RWPE2 (cell line): ENCODE measurements at regions not wholly inside any gene's neighbourhood (a gene's known extent, or its start where the extent isn't known, plus 50 kb on each side); places are given as distances from the start of the nearest gene placed in this dataset.

Experiments
- ATAC-seq: fragments of 200-7000 bp; cut with Tn5 transposase; 3 replicates; pipeline ENCODE4 v1.9.1; 2021; ENCODE audit warnings: low read depth
- DNase-seq: peaks from one replicate; pipeline ENCODE4 v3.0.0-alpha.2; 2020; ENCODE audit warnings: low spot score
- H3K27ac ChIP-seq: fragments of 450-650 bp; 2 replicates; pipeline ENCODE4 v1.5.1; 2017; ENCODE audit warnings: mild to moderate bottlenecking; ENCODE audit not compliant: poor library complexity, severe bottlenecking
- H3K27me3 ChIP-seq: fragments of 250-450 bp; sonication (Bioruptor Pico); 2 replicates; pipeline ENCODE4 v1.5.1; 2021; ENCODE audit warnings: mild to moderate bottlenecking, moderate library complexity; ENCODE audit not compliant: insufficient read depth, poor library complexity, severe bottlenecking
- H3K36me3 ChIP-seq: fragments of 250-450 bp; sonication (Bioruptor Pico); 2 replicates; pipeline ENCODE4 v1.5.1; 2020; ENCODE audit warnings: low read depth, mild to moderate bottlenecking, moderate library complexity
- H3K4me1 ChIP-seq: fragments of 250-450 bp; sonication (Bioruptor Pico); 2 replicates; pipeline ENCODE4 v1.5.1; 2021; ENCODE audit warnings: mild to moderate bottlenecking, moderate library complexity; ENCODE audit not compliant: insufficient read depth, poor library complexity, severe bottlenecking
- H3K4me3 ChIP-seq: fragments of 250-450 bp; sonication (Bioruptor Pico); 2 replicates; pipeline ENCODE4 v1.5.1; 2021; ENCODE audit warnings: mild to moderate bottlenecking, moderate library complexity; ENCODE audit not compliant: severe bottlenecking
- H3K9me3 ChIP-seq: fragments of 250-450 bp; sonication (Bioruptor Pico); 2 replicates; pipeline ENCODE4 v1.5.1; 2021; ENCODE audit warnings: mild to moderate bottlenecking, moderate library complexity; ENCODE audit not compliant: severe bottlenecking
- CTCF ChIP-seq: fragments of 450-650 bp; IDR thresholded peaks from one replicate; pipeline ENCODE4 v1.5.1; 2017; ENCODE audit warnings: mild to moderate bottlenecking, moderate library complexity; ENCODE audit not compliant: poor library complexity, severe bottlenecking

GRCh38 chr5:113900816-113901215 is 387.3 kb downstream of the YTHDC2 start:
- Histone ChIP-seq H3K4me3 (no peak overlapping the region), H3K36me3 (no peaks in the 10 kb centered on the region), H3K27ac (no peak overlapping the region), H3K9me3 (no peaks in the 10 kb centered on the region), H3K4me1 (no peaks in the 10 kb centered on the region), H3K27me3 (peaks cover 39% of the 10 kb centered on the region)
- DNase-seq, result no peak
- ATAC-seq, result no peak; the same call in 2 of the 3 replicates
- TF ChIP-seq CTCF, result no peak

GRCh38 chr5:113901718-113902117 is 388.2 kb downstream of the YTHDC2 start:
- no peaks in the 10 kb centered on the region for H3K9me3 ChIP-seq
- no peak overlapping the region for H3K4me3 ChIP-seq
- no peak overlapping the region for H3K27ac ChIP-seq
- H3K4me1 ChIP-seq, result no peaks in the 10 kb centered on the region
- no peak for DNase-seq
- H3K27me3 ChIP-seq, result peaks cover 42% of the 10 kb centered on the region
- ATAC-seq, result no peak
- no peak for TF ChIP-seq CTCF
- no peaks in the 10 kb centered on the region for H3K36me3 ChIP-seq

- Histone ChIP-seq H3K4me1 (no peaks in the 10 kb centered on the region), H3K36me3 (no peaks in the 10 kb centered on the region), H3K27me3 (peaks cover 41% of the 10 kb centered on the region), H3K27ac (no peak overlapping the region), H3K9me3 (no peaks in the 10 kb centered on the region), H3K4me3 (no peak overlapping the region)
- no peak for TF ChIP-seq CTCF
- DNase-seq, result no peak
- ATAC-seq, result no peak
These were observed 389.6 kb downstream of the YTHDC2 start for GRCh38 chr5:113902917-113903660.

GRCh38 chr5:113909782-113910181 is 396.3 kb downstream of the YTHDC2 start:
- H3K4me3 ChIP-seq, result no peak overlapping the region
- no peak for TF ChIP-seq CTCF
- no peak overlapping the region for H3K27ac ChIP-seq
- DNase-seq (no peak), ATAC-seq (no peak)
- no peaks in the 10 kb centered on the region for H3K36me3 ChIP-seq
- H3K27me3 ChIP-seq, result peaks cover 31% of the 10 kb centered on the region
- no peaks in the 10 kb centered on the region for H3K9me3 ChIP-seq
- no peaks in the 10 kb centered on the region for H3K4me1 ChIP-seq

GRCh38 chr5:113917997-113918396 is 404.5 kb downstream of the YTHDC2 start:
- TF ChIP-seq CTCF, result no peak
- ATAC-seq (no peak), DNase-seq (no peak)
- Histone ChIP-seq H3K36me3 (no peaks in the 10 kb centered on the region), H3K27me3 (peaks cover 4% of the 10 kb centered on the region), H3K4me1 (no peaks in the 10 kb centered on the region), H3K9me3 (no peaks in the 10 kb centered on the region), H3K4me3 (no peak overlapping the region), H3K27ac (no peak overlapping the region)
